Bronchial epithelial cell (primary cell): ENCODE measurements at regions not wholly inside any gene's neighbourhood (a gene's known extent, or its start where the extent isn't known, plus 50 kb on each side); places are given as distances from the start of the nearest gene placed in this dataset.

Experiments used
- DNase-seq: peaks from one replicate; pipeline ENCODE4 v3.0.0-alpha.2; 2010; ENCODE audit warnings: low read depth
- FAIRE-seq: peaks from 2 replicates; lab custom pipeline; 2011; peaks lifted over from hg19 to GRCh38; lab: Jason Lieb, UNC
- H3K27me3 ChIP-seq: 2 replicates; pipeline ENCODE4 v1.5.1; 2011; ENCODE audit warnings: low read length; ENCODE audit not compliant: control insufficient read depth, insufficient read depth
- H3K36me3 ChIP-seq: 2 replicates; pipeline ENCODE4 v1.5.1; 2011; ENCODE audit warnings: low read length; ENCODE audit not compliant: control insufficient read depth, insufficient read depth
- H3K4me3 ChIP-seq: 2 replicates; pipeline ENCODE4 v1.5.1; 2011; ENCODE audit warnings: mild to moderate bottlenecking, low read depth, low read length, control low read depth
- TF ChIP-seq, protein P1 (sequence below): IDR thresholded peaks from 2 replicates; pipeline ENCODE4 v1.5.1; 2011; ENCODE audit warnings: mild to moderate bottlenecking, moderate library complexity, low read length, control low read depth, inconsistent platforms; ENCODE audit not compliant: insufficient read depth, severe bottlenecking

DNA sequence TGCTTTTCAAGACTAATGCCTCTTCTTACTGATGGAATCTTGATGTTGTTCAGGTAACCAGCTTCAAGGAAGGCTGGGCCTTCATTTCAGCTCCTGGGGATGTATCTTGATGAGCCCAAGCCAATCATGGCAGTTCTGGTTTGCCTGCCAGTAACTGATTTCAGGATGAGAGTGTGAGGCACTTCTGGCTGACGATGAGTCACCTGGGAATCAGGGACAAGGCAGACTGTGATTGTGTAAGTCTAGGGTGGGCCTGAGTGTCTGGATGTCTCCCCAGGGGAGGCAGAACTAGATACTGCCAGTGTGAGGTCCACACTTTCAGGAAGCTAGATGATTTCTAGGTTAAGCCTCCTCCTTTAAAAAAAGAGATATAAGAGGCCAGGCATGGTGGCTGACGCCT lies 77.3 kb upstream of the KL start:
- TF ChIP-seq, protein P1, sequence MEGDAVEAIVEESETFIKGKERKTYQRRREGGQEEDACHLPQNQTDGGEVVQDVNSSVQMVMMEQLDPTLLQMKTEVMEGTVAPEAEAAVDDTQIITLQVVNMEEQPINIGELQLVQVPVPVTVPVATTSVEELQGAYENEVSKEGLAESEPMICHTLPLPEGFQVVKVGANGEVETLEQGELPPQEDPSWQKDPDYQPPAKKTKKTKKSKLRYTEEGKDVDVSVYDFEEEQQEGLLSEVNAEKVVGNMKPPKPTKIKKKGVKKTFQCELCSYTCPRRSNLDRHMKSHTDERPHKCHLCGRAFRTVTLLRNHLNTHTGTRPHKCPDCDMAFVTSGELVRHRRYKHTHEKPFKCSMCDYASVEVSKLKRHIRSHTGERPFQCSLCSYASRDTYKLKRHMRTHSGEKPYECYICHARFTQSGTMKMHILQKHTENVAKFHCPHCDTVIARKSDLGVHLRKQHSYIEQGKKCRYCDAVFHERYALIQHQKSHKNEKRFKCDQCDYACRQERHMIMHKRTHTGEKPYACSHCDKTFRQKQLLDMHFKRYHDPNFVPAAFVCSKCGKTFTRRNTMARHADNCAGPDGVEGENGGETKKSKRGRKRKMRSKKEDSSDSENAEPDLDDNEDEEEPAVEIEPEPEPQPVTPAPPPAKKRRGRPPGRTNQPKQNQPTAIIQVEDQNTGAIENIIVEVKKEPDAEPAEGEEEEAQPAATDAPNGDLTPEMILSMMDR: no peak
- FAIRE-seq: no peak
- DNase-seq: peak; percentile 61
- Histone ChIP-seq H3K36me3 (no peaks in the 10 kb centered on the region), H3K27me3 (no peaks in the 10 kb centered on the region), H3K4me3 (no peak overlapping the region)

DNA sequence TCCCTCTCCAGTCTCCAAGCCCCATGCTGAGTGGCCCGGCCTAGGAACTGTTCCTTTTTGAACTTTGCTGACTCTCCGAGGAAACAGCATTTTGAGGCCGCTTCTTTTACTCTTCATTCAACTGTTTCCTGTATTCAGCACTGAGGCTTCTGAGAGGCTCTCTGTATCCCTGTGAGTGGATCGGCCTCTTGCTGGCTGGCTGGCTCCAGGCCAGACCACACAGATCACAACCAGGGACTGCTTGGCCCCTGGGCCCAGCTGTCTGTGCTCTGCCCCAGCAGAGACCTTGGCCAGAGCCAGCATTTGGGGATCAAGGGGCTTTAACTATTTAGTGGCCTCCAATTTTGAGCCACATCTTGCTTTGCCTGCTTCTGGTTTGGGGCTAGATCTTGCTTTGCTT lies 75.6 kb upstream of the KL start:
- H3K36me3 ChIP-seq: no peaks in the 10 kb centered on the region
- DNase-seq (no peak), FAIRE-seq (no peak)
- H3K27me3 ChIP-seq: no peaks in the 10 kb centered on the region
- H3K4me3 ChIP-seq: no peak overlapping the region
- TF ChIP-seq, protein P1: no peak

DNA sequence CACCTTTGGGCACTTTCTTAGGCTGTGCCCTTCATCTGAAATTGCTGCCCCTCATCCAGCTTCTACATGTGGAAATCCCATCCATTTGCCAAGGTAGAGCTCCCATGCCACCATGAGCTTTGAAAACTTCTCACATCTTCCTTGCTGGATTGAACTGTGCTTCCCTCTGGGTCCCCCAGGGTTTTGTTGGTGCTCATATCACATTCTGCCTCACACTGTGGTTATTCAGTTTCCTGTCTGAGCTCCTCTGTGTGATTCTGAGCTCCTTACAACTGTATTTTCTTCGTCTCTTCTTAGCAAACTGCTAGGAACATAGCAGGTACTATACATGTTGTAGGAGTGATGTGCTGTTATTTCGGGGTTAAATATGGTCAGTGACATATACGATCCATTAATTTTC lies 74.9 kb upstream of the KL start:
- H3K27me3 ChIP-seq: no peaks in the 10 kb centered on the region
- no peaks in the 10 kb centered on the region for H3K36me3 ChIP-seq
- no peak for FAIRE-seq
- DNase-seq: no peak
- H3K4me3 ChIP-seq: no peak overlapping the region
- TF ChIP-seq, protein P1: no peak

DNA sequence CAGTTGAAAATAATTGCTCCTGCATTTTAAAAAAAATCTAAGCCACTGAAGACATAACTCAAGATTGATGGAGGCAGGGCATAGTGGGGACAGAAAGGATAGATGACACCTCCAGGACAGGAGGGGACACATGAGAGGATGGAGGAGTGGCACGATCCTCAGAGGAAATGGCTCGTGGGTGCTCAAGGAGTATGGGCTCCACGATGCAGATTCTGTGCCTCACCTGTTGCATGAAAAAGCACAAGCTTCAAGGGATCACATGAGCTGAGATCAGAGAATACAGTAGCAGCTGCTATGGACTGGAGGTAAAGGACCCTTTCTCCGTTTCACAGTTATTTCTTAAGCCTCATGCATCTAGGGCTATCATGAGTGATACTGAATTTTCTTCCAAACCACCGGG lies 69.7 kb upstream of the KL start:
- TF ChIP-seq, protein P1: no peak
- DNase-seq (no peak), FAIRE-seq (no peak)
- Histone ChIP-seq H3K4me3 (no peak overlapping the region), H3K36me3 (no peaks in the 10 kb centered on the region), H3K27me3 (peaks cover 10% of the 10 kb centered on the region)

DNA sequence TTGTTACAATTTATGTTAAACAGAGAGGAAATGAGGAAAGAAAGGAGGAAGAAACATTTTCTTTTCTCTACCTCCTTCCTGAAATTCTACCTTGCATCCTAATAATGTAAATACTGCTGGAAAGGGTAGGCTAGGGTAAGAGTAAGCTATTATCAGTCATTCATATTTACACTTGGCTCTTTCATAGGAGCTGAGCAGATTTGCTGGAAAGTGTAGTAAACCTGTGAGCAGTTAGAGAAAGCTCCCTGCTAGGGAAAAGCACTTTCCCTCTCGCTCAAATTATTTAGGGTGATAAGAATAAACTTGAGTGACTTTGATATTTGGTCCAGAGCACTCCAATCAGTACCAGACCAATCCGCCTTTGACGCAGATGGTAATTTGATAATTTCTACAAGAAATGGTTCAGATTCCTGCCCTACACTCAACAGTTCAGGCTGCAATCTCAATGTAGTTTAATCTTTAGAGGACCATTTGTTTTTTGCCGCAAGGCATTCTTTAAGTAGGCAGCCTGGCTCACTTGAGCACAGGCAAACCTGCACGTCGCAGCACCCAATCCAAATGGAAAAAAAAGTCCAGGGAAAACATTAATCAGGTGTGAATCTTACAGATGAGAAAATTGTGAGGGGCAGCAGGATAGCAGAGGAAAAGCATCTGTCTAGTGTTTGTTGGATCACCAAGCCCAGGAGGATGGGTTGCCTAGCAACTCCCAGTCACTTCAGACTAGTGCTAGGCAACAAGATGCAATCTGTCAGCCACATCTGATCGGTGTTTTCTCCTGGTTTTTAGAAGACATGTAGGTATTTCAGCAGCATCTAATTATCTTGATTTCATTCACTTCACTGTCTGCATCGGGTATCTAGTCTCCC lies 68.6 kb upstream of the KL start:
- TF ChIP-seq, protein P1: no peak
- DNase-seq (no peak), FAIRE-seq (no peak)
- no peaks in the 10 kb centered on the region for H3K36me3 ChIP-seq
- peaks cover 11% of the 10 kb centered on the region for H3K27me3 ChIP-seq
- no peak overlapping the region for H3K4me3 ChIP-seq

DNA sequence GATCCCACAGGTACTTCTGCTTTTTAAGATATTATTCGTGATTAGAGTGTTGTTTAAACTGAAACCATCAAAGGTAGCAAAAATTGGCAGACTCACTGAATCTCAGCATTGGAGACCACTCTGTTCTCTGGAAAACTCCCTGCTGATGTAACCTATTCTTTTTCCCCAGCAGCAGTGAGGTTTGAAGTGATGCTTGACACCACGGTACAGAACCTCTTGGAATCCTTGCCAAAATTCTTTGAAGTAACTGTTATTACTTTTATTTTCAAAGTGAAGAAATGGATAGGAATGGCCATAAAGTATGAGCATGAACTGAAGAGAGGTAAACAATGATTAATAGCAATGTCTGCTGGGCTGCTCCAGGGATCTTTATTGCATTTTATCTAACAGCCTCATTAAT lies 66.4 kb upstream of the KL start:
- TF ChIP-seq, protein P1: no peak

More for the DNA sequence above, 66.4 kb upstream of the KL start:
- H3K36me3 ChIP-seq: no peaks in the 10 kb centered on the region
- peaks cover 11% of the 10 kb centered on the region for H3K27me3 ChIP-seq
- DNase-seq (no peak), FAIRE-seq (no peak)
- H3K4me3 ChIP-seq: no peak overlapping the region
